ENCODE measurements at regions not wholly inside any gene's neighbourhood (a gene's known extent, or its start where the extent isn't known, plus 50 kb on each side); places are given as distances from the start of the nearest gene placed in this dataset.

DNA sequence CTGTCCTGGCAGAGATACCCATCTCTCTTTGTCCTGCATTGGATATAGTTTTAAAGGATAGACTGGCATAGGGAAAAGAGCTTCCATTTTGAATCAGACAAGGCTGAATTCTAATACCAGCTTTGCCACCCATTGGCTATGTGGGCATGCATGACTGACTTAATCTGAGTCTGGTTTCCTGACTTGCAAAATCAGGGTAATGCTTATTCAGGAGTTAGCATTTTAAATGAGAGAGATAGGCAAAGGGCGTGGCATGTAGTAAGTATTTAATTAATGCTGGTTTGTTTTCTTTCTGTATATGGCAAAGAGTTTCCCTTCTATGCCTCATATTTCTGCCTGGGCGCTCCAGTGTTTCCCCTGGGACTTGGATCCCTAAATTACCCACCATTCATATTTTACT, 492.9 kb downstream of the IGSF11 start:
- DNase-seq: no peak
- intact Hi-C loops (cut with DNase I): no loop called here

DNA sequence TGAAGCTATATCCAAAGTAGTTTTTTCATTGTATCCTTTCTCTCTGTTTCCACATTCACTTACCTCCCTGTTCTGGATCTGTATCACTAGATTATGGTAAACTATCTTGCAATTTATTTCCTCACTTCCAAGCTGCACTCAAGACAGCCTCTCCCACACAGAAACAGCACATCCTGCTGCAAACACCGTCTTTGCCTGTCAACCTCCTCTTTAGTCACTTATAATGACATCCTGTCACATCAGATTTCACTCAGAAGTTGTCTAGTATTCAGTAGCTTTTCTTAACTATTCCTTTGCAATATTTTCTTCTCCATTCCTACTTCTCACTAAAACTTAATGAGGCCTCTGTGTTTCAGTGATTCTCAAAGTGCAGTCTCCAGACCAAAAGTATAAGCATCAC, 490.8 kb downstream of the IGSF11 start:
- DNase-seq: peak in 21 of 42 donors; percentile 3 to 75 (median 26)
- intact Hi-C loops (cut with DNase I): no loop called here

DNA sequence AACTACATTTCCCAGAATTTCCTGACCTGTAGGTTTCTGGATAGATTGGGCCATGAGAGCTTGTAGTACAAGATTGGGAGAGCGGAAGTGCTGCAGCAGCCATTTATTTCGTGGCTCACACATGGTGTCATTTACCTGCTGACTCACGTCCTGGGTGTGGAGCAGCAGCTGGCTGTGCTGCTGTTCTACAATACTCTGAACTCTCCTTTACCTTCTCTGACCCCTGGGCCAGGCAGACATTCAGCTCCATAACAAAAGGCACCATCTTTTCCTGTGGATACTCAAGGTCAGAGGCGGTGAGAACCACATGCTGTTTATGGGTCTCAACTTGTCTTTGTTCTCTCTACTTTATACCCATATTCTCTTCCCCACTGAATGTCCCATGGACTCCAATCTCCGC, 490.2 kb downstream of the IGSF11 start:
- intact Hi-C loops (cut with DNase I): no loop called here
- DNase-seq: peak in 1 of 42 donors; percentile 9

DNA sequence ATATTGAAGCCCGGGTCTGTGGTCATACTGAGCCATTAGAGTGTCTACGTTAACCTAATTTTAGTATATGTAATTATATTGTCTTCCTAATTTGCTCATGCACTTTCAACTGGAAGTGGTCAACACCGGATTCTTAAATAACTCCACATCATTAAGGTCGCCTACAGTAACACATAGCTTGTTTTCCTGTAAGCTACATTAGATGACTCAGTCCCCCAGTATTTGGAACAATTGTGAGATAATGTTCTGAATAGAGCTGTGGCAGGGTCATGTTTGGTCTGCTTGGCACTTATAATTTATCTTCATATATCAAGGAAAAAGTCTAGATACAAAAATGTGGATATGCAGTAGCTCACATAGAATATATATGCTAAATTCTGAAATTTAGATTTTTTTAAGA, 486.2 kb downstream of the IGSF11 start:
- DNase-seq: no peak
- intact Hi-C loops (cut with DNase I): no loop called here

DNA sequence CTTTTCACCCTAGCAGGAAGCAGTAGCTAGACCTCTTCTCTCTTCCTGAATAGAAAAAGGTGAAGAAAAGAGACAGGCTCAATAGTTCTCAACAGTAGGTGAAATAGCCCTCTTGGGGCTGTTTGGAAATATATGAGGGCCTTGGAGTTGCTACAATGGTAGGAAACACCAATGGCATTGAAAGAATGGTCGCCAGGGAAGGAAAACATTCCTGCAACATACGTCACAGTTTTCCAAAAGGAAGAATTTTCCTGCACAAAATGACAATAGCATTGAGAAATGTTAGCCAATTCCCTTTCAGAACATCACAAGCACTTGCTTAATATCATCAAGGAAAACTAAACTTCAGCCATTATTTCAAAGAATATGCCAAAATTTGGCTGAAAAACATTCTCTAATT, 484.5 kb downstream of the IGSF11 start:
- intact Hi-C loops (cut with DNase I): no loop called here

DNA sequence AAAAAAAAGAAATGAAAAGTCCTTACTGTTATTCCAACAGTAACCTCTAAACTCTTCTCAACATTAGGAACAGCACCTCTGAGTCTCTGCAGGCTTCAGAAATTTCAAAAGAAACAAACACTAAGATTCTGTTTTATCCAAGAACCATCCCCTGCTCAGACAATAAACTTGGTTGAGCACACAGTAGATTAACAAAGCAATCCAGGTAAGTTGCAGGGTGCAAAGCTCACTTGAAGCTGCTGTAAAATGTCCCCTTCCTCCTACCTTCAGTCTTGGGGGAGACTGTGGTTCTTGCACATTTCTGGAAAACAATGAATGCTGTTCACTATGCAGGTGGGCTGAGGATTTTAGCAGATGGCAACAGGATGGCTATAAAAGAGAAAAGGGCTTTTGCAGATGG, 484.1 kb downstream of the IGSF11 start:
- intact Hi-C loops (cut with DNase I): no loop called here
- no peak for DNase-seq

More for the DNA sequence above, 484.5 kb downstream of the IGSF11 start:
- DNase-seq: no peak

DNA sequence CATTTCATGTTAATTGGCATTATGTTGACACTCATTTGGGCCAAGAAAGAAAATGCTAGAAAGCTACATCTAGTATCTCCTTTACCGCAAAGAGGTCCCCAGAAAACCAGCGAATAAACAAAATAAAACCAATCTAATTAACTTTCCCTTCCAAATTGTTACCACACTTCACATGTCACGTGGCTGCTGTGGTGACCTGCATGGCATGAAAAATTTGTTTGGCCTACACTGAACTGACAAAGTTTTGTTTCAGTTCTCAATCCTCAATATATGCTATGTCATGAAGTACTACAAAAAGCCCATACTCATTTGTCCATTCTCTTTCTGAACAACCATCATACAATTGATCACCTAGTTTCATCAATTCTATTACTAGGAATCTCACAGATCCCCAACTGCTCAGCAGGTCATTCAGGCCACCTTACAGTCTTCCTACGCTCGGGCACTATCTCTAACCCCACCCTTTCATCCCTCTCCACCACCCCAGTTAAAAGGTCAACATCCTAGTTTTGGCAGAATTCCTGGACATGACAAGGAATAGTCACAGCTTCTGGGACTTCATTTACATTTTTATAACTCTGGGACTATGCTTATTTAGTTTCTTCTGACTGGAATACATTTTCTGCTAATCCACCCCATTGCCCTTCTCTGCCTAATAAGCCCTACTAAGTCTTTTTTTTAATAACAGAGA, 480.4 kb downstream of the IGSF11 start:
- intact Hi-C loops (cut with DNase I): no loop called here
- no peak for DNase-seq

DNA sequence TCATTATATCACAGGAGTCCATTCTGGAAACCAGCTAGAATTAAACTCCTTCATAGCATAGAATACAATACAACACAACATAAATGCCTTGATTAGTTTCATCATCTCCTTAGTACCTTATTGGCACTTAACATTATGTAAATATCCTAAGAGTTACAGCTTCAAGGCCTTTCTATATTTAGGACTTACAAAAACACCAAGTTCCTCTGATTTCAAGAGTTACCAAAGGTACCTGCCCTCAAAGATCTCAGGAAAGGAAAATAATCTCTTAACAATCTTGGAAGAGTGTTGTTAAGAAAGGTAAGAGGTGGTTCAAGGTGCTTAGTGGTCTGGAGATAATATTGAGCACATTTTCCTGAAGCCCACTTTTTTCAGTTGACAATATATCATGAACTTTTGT, 477.7 kb downstream of the IGSF11 start:
- intact Hi-C loops (cut with DNase I): no loop called here
- DNase-seq: no peak

DNA sequence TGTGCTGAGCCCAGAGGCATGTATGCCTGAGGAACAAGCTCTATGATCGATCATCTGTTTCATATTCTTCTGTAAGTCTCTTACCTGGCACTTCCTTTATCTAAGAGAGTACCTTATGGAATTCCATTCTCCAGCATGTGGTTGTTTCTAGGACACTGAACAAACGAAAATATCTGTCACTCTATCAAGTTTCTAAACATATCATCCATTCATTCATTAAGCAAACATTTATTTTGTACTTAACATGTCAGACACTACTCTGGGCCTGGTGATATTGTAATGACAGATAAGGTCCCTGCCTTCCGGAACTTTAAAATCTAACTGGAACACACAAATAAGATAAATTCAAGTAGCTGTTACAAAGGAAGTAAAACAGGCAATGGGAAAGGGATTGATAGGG, 477.1 kb downstream of the IGSF11 start:
- intact Hi-C loops (cut with DNase I): no loop called here
- DNase-seq: no peak

DNA sequence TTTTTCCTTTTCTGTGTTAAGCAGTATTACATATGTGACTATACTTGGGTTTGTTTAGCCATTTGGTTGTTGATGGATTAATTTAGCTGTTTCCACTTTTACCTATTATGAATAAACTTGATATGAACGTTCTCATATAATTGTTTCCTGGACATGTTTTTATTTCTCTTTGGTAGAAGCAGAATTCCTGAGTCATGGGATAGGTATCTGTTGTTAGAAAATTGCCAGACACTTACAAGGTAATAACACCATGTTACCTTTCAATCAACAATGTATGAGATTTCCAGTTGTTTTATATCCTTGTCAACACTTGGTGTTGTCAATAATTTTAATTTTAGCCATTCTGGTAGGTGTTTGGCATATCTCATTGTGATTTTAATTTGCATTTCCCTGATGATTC, 475.4 kb downstream of the IGSF11 start:
- intact Hi-C loops (cut with DNase I): no loop called here
- no peak for DNase-seq

DNA sequence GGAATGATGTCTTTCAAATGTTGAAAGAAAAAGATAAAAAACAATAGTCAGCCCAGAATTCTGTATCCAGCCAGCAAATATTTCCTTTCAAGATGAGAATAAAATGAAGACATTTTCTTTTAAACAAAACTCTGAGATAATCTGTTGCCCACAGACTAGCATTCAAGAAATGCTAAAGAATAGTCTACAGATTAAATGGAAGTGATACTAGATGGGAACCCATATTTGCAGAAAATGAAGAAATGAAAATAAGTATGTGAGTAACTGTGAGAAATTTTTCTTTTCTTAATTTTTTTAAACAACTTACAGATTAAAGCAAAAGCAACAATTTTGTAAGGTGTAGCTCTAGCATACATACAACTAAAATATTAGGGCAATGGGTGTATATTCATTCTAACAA, 469.8 kb downstream of the IGSF11 start:
- no peak for DNase-seq
- intact Hi-C loops (cut with DNase I): no loop called here

DNA sequence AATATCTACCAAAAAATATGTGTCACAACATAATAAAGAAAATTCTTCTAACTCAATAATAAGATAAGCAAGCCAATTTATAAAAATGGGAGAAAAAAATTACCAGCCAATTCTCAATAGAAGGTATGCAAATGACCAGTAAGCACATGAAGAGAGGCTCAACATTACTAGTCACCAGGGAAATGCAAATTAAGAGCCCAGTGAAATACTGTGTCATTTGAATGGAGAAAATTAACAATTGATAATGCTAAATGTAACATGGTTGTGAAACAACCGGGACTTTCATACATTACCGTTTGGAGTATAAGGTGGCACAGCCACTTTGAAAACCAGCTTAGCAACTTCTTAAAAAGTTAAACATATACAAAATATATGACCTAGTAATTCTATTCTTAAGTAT, 460.7 kb downstream of the IGSF11 start:
- intact Hi-C loops (cut with DNase I): no loop called here
- no peak for DNase-seq

DNA sequence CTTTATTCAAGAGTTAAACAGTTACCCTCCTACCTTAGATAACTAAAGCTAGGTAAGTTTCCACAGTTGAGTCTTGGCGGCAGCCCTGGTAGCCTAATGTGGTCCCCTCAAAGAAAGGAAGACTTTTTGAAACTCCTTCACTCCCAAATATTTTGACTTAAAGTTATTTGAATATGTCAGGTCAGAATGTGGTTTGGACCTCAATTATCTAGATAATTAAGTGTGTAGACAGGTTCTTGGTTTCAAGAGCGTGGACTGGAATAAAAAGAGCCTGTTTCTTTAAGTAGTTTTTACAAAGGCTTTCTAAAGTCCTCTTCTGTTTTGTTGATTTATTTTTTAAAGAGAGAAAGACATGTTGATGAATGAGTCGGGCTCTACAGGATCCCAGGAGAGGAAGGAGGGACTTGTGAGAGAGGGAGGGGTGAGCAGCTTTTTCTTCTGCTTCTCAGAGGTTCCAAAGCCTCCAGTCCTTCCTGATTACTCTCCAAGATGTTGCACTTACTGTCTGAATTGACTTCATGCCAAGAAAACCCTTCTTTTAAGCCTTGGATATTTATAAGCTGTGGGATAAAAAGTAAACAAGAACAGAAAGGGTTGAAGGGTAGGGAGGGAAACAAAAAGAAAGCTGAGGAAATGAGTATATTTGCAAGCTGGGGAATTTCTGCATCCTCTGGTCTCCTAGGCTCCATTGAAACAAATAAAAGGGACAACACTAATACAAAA, 457.4 kb downstream of the IGSF11 start:
- DNase-seq: no peak
- intact Hi-C loops (cut with DNase I): no loop called here

DNA sequence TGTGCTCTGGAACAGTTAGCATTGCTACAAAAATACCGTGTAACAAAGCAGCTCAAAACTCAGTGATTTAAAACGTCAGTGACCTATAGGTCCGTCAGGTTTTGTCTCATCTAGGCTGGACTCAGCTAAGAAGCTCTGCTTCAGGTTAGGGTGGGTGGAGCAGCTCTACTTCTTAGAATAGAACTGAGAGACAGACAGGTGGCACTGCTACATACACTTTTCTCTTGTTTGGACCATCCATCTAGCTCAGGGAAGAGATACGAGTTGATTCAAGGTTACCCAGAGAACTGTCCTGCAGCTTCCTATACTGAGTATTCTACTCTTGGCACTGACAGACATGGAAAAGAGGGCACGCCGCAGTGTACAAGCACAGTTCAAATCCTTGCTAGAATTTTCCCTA, 456.1 kb downstream of the IGSF11 start:
- intact Hi-C loops (cut with DNase I): no loop called here
- DNase-seq: no peak

DNA sequence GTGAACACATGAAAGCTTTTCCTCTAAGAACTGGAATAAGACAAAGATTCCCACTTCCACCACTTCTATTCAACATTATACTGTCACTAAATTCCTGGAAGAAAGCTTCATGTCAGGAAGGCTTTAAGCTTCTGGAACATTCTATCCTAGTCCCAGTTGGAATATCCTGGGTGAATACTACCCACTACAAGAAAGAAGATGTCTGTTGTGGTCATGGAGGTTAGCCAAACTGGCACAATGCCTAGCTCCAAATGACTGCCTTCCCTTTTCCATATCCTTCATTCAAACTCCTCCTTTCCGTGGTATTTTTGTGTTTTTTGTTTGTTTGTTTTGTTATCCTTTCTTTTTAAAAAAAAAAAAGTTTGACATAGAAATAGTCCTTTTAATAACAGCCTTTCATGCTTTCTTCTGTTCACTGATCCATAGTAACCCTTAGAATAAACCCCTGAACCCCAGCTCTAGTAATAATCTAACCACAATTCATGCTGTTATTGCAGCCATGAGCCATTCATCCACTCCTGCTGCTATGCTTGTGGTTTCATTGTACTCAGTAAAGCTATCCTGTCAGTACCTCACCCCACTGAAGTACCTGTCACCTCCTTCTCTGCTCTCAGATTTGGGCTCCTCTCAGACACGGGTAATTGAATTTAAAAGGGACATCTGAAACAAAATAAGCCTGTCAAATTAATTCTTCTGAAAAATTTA, 447.5 kb downstream of the IGSF11 start:
- DNase-seq: no peak
- intact Hi-C loops (cut with DNase I): no loop called here

DNA sequence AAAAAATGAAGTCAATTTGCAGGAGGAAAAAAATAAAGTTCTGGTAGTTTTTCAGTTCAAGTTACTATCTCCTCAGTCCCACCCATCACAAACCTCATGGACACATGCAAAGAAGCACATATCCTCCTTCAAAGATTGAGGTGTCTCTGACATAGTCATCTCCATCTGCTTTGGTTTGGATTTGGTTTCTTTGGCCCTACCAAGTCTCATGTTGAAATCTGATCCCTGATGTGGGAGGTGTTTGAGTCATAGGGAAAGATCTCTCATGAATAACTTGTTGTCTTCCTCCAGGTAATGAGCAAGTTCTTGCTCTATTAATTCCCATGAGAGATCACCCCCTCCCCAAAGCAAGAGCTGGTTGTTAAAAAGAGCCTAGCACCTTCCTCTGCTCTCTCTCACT, 446.8 kb downstream of the IGSF11 start:
- intact Hi-C loops (cut with DNase I): no loop called here
- no peak for DNase-seq

DNA sequence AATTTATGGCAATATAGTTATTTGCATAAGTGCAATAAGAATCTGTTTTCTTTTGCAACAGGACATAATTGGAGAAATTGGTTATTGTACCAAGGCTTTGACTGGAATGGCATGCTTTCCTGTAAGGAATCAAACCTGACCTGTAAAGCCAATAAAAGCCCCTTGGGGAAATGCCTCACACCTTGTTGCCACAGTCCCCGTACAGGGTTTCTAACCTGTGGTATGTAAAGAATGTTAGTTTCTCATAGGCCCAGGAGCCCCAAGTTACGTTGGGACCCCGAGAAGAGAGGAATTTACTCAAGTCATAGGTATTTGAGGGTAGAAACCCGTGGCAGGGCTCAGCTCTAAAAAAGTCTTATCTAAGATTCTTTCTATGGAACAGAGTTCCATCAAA, 441.4 kb downstream of the IGSF11 start:
- DNase-seq: no peak
- intact Hi-C loops (cut with DNase I): no loop called here

DNA sequence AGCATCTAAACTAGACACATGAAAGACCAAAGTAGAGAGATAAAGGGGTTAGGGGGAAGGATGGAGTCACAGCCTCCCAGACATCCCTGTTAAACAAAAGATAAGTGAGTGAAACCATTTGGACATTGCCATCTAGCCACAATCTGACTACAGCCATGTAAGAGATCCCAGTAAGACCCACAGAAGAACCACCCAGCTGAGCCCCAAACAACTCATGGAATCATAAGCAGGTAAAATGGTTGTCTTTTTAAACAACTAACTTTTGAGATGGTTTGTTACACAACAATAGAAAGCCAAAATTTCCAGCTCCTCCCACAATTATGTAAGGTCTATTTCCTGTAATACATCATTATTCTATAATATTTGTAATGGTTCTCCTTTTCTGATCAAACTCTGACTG, 437.5 kb downstream of the IGSF11 start:
- DNase-seq: no peak
- intact Hi-C loops (cut with DNase I): no loop called here

DNA sequence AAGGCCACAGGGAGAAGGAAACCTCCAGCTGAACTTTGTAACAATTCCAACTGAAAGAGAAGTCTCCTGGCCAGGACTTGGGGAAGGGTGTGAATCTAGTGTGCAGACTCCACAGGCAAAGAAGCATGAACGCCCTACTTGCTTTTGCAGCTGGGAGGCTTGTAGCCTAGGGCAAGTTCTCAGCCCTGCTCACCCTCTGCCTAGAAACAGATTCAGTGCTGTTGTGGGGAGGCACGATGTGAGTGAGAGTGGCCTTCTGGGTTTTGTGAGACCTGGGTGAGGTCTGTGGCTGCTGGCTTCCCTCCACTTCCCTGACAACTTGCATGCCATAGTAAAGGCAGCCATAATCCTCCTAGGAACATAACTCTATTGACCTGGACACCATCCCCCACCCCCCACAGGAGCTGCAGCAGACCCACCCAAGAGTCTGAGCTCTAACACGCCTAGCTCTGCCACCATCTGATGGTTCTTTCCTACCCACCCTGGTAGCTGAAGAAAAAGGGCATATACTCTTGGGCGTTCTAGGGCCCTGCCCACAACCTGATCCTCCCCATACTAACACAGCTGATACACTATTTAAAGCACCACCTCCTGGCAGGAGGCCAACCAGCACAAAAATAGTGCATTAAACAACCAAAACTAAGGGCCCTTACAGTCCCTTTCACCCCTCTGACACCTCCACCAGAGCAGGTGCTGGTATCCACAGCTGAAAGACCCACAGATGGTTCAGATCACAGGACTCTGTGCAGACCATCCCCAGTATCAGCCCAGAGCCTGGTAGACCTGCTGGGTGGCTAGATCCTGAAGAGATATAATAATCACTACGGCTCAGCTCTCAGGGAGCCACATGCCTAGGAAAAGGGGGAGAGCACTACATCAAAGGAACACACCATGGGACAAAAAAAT, 426.5 kb downstream of the IGSF11 start:
- intact Hi-C loops (cut with DNase I): no loop called here
- no peak for DNase-seq
